ENCODE measurements at regions not wholly inside any gene's neighbourhood (a gene's known extent, or its start where the extent isn't known, plus 50 kb on each side); places are given as distances from the start of the nearest gene placed in this dataset.

- CTCF ChIA-PET, result interaction anchor here (0.6 kb wide), 2 partner anchors 56 to 961 kb away, joined by 3 read pairs; no protein-coding TSS in a partner anchor
- intact Hi-C loops (cut with micrococcal nuclease; ENCODE audit: unreplicated experiment), result no loop called here
Measured at GRCh38 chr2:174693344-174693743, 70.9 kb downstream of the CHRNA1 start.

GRCh38 chr2:174692256-174692919 lies 71.9 kb downstream of the CHRNA1 start:
- no TSS peak for BruUV-seq (replicated peaks)
- no peak overlapping the region for H3K4me3 ChIP-seq
- TF ChIP-seq EZH2 (IDR thresholded peaks at IDR 0.05; ENCODE audit: low read depth), result no peak
- TF ChIP-seq, protein P1, sequence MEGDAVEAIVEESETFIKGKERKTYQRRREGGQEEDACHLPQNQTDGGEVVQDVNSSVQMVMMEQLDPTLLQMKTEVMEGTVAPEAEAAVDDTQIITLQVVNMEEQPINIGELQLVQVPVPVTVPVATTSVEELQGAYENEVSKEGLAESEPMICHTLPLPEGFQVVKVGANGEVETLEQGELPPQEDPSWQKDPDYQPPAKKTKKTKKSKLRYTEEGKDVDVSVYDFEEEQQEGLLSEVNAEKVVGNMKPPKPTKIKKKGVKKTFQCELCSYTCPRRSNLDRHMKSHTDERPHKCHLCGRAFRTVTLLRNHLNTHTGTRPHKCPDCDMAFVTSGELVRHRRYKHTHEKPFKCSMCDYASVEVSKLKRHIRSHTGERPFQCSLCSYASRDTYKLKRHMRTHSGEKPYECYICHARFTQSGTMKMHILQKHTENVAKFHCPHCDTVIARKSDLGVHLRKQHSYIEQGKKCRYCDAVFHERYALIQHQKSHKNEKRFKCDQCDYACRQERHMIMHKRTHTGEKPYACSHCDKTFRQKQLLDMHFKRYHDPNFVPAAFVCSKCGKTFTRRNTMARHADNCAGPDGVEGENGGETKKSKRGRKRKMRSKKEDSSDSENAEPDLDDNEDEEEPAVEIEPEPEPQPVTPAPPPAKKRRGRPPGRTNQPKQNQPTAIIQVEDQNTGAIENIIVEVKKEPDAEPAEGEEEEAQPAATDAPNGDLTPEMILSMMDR (conservative IDR thresholded peaks at IDR 0.05), result no peak
- no peak overlapping the region for H3K4me2 ChIP-seq
- H3K36me3 ChIP-seq (ENCODE audit: low read depth), result no peaks in the 10 kb centered on the region
- H3K4me1 ChIP-seq (replicated peaks; ENCODE audit: insufficient read depth), result no peaks in the 10 kb centered on the region
- no peaks in the 10 kb centered on the region for H3K27me3 ChIP-seq (ENCODE audit: insufficient read depth, low read depth)
- ChIA-PET POLR2A (ENCODE audit: unreplicated experiment) (no interaction called here), CTCF (no interaction called here)
- no peaks in the 10 kb centered on the region for H3K9me2 ChIP-seq (ENCODE audit: insufficient read depth)
- no peaks in the 10 kb centered on the region for H3F3A ChIP-seq (ENCODE audit: insufficient read depth, low read depth)
- H2AFZ ChIP-seq, result no peak overlapping the region
- no peaks in the 10 kb centered on the region for H3K79me2 ChIP-seq (ENCODE audit: low read depth)
- no peak for DNase-seq
- intact Hi-C loops (cut with micrococcal nuclease; ENCODE audit: unreplicated experiment), result no loop called here
- H3K27ac ChIP-seq, result no peak overlapping the region
- 0 out of 2 replicates have a peak, but pooled peaks cover 5% of the 10 kb centered on the region for H4K20me1 ChIP-seq (ENCODE audit: insufficient read depth)
- no peaks in the 10 kb centered on the region for H3K9me3 ChIP-seq (ENCODE audit: insufficient read depth, low read depth)

More at GRCh38 chr2:174693344-174693743, 70.9 kb downstream of the CHRNA1 start:
- Histone ChIP-seq H3F3A (ENCODE audit: insufficient read depth, low read depth) (no peaks in the 10 kb centered on the region), H3K4me2 (no peak overlapping the region), H3K9me2 (ENCODE audit: insufficient read depth) (no peaks in the 10 kb centered on the region), H3K9me3 (ENCODE audit: insufficient read depth, low read depth) (no peaks in the 10 kb centered on the region), H3K27me3 (ENCODE audit: insufficient read depth, low read depth) (no peaks in the 10 kb centered on the region), H3K4me1 (replicated peaks; ENCODE audit: insufficient read depth) (no peaks in the 10 kb centered on the region), H4K20me1 (ENCODE audit: insufficient read depth) (no peaks in the 10 kb centered on the region), H3K4me3 (no peak overlapping the region), H3K36me3 (ENCODE audit: low read depth) (no peaks in the 10 kb centered on the region), H3K79me2 (ENCODE audit: low read depth) (no peaks in the 10 kb centered on the region), H2AFZ (no peak overlapping the region), H3K27ac (no peak overlapping the region)
- POLR2A ChIA-PET (ENCODE audit: unreplicated experiment), result no interaction called here
- no peak for DNase-seq
- TF ChIP-seq, protein P1 (conservative IDR thresholded peaks at IDR 0.05), result no peak
- no peak for TF ChIP-seq EZH2 (IDR thresholded peaks at IDR 0.05; ENCODE audit: low read depth)
- BruUV-seq (replicated peaks), result no TSS peak

GRCh38 chr2:174691201-174691779 lies 73.0 kb downstream of the CHRNA1 start:
- H3K4me3 ChIP-seq, result no peak overlapping the region
- TF ChIP-seq, protein P1 (conservative IDR thresholded peaks at IDR 0.05), result no peak
- no peak for TF ChIP-seq EZH2 (IDR thresholded peaks at IDR 0.05; ENCODE audit: low read depth)
- no peak overlapping the region for H3K4me2 ChIP-seq
- H3K79me2 ChIP-seq (ENCODE audit: low read depth), result no peaks in the 10 kb centered on the region
- intact Hi-C loops (cut with micrococcal nuclease; ENCODE audit: unreplicated experiment), result no loop called here
- H3K4me1 ChIP-seq (replicated peaks; ENCODE audit: insufficient read depth), result no peaks in the 10 kb centered on the region
- BruUV-seq (replicated peaks), result no TSS peak
- H4K20me1 ChIP-seq (ENCODE audit: insufficient read depth), result 0 out of 2 replicates have a peak, but pooled peaks cover 6% of the 10 kb centered on the region
- ChIA-PET POLR2A (ENCODE audit: unreplicated experiment) (no interaction called here), CTCF (no interaction called here)
- H2AFZ ChIP-seq, result no peak overlapping the region
- no peaks in the 10 kb centered on the region for H3K36me3 ChIP-seq (ENCODE audit: low read depth)
- H3K27me3 ChIP-seq (ENCODE audit: insufficient read depth, low read depth), result no peaks in the 10 kb centered on the region
- H3K27ac ChIP-seq, result no peak overlapping the region
- DNase-seq, result no peak
- no peaks in the 10 kb centered on the region for H3K9me2 ChIP-seq (ENCODE audit: insufficient read depth)
- H3F3A ChIP-seq (ENCODE audit: insufficient read depth, low read depth), result no peaks in the 10 kb centered on the region
- no peaks in the 10 kb centered on the region for H3K9me3 ChIP-seq (ENCODE audit: insufficient read depth, low read depth)

Data from PC-9 (cell line).